ENCODE measurements at regions not wholly inside any gene's neighbourhood (a gene's known extent, or its start where the extent isn't known, plus 50 kb on each side); places are given as distances from the start of the nearest gene placed in this dataset.

DNA sequence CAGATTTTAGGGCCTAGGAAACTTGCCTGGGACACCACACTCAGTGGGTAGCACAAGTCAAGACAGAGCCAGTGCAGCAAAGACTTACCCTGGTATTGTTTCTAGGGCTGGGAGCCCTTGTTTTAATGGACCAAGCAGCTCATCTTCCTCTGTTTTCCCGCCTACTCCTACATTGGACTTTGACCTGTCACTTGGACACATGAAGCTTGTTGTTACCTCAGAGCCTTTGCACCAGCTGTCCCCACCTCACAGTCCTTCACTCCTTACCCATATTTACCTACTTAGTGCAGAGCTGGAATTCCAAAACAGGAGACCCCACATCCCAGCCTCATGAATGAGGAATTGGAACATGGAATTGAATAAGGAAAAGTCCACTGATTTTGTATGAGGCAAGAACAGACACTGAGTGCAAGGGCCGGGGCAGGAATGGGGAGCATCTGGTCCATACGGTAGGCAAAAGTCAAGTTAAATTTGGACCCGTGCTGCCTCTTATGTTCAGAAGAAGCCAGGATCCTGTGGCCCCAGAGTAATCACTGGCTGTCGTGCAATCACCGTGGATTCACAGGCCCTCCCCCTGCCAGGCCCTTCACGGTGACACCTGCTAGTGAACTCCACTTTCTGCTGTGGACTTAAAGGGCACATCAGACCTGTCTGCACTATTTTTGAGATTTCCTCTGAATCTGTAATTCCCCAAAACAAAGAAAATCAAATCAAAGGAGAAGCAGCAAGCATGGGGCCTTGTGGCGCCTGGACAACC is 236.9 kb upstream of the PMEPA1 start:
- Histone ChIP-seq H3K4me2 (ENCODE audit: insufficient read depth in 1 of 2, low read depth in 2 of 2, low read length in 2 of 2) (no peak overlapping the region), H3K79me1 (ENCODE audit: low read depth, low read length) (no peaks in the 10 kb centered on the region), H4K8ac (ENCODE audit: extremely low read depth, insufficient read depth, low read length) (no peak overlapping the region), H2BK20ac (ENCODE audit: low read length) (no peak overlapping the region), H3K56ac (replicated peaks; ENCODE audit: insufficient read length, low read depth, low read length) (no peak overlapping the region), H3K18ac (ENCODE audit: extremely low read depth, low read length) (no peak overlapping the region), H2BK12ac (ENCODE audit: low read depth, low read length) (no peak overlapping the region), H2BK5ac (ENCODE audit: low read depth, low read length) (no peak overlapping the region), H4K91ac (replicated peaks; ENCODE audit: insufficient read length, low read length) (no peak overlapping the region), H3K23ac (ENCODE audit: insufficient read length) (no peak overlapping the region), H3K9me3 (ENCODE audit: insufficient read depth in 2 of 2, low read depth in 1 of 2, low read length in 1 of 2) (no peaks in the 10 kb centered on the region), H4K5ac (ENCODE audit: insufficient read length, low read depth, low read length) (no peak overlapping the region), H2BK120ac (replicated peaks; ENCODE audit: low read depth, low read length) (no peak overlapping the region), H3K36me3 (ENCODE audit: control insufficient read depth in 2 of 4, insufficient read depth in 4 of 4, low read length in 3 of 4) (no peaks in the 10 kb centered on the region), H3K4ac (replicated peaks; ENCODE audit: insufficient read length, low read depth, low read length) (no peak overlapping the region), H4K20me1 (replicated peaks in 1 of 2; ENCODE audit: control insufficient read depth in 1 of 2, insufficient read depth in 2 of 2, low read length in 2 of 2) (no peaks in the 10 kb centered on the region), H3K4me3 (ENCODE audit: extremely low read depth in 1 of 4, insufficient read depth in 2 of 4, low read depth in 3 of 4, low read length in 4 of 4) (no peak overlapping the region), H3K4me1 (replicated peaks in 1 of 4; ENCODE audit: control insufficient read depth in 3 of 4, insufficient read depth in 4 of 4, low read length in 3 of 4) (no peaks in the 10 kb centered on the region), H3K27me3 (replicated peaks in 1 of 4; ENCODE audit: control insufficient read depth in 3 of 4, extremely low read depth in 1 of 4, insufficient read depth in 3 of 4, low read length in 3 of 4) (no peaks in the 10 kb centered on the region; a peak in 1 of 7 replicates), H3K79me2 (ENCODE audit: control insufficient read depth in 1 of 2, insufficient read depth in 2 of 2, low read length in 2 of 2) (no peaks in the 10 kb centered on the region), H3K9ac (replicated peaks in 1 of 4; ENCODE audit: extremely low read depth in 1 of 4, low read depth in 3 of 4, low read length in 3 of 4) (no peak overlapping the region), H2BK15ac (ENCODE audit: low read length) (no peak overlapping the region), H3K14ac (ENCODE audit: insufficient read length) (no peak overlapping the region), H2AK5ac (ENCODE audit: low read depth, low read length) (no peak overlapping the region), H3K27ac (ENCODE audit: low read depth, low read length) (no peak overlapping the region), H2AFZ (ENCODE audit: low read length) (no peak overlapping the region), H3K23me2 (ENCODE audit: low read depth, low read length) (peaks cover 6% of the 10 kb centered on the region; the same call in 1 of the 2 replicates)
- no peak for FAIRE-seq
- DNase-seq (ENCODE audit: low read depth in 1 of 2, low spot score in 2 of 2): no peak
- ChIA-PET POLR2A (ENCODE audit: partially characterized antibody) (no interaction called here), CTCF (ENCODE audit: partially characterized antibody) (interaction anchor here (0.8 to 1.2 kb wide), 2 partner anchors 8 to 19 kb away, joined by 3 read pairs; no protein-coding TSS in a partner anchor)
- 93% methylated on average over 7 of the region's 8 CpGs; no CpG with 5 or more reads in 1 of the 2 experiments for WGBS, 2 experiments (ENCODE audit: extremely low coverage in 1 of 2, insufficient coverage in 1 of 2, insufficient read length in 1 of 2, insufficient replicate concordance in 2 of 2, low coverage in 1 of 2, low lambda C conversion rate in 2 of 2, missing lambda C conversion rate in 1 of 2)
- TF ChIP-seq CHD2 (IDR thresholded peaks at IDR 0.05; ENCODE audit: low read length) (no peak), POLR2AphosphoS5 (IDR thresholded peaks at IDR 0.05; ENCODE audit: low read depth, low read length) (no peak), POU5F1 (IDR thresholded peaks at IDR 0.05; ENCODE audit: low read depth, low read length) (no peak), CHD1 (IDR thresholded peaks at IDR 0.05; ENCODE audit: low read depth, low read length) (no peak), KDM4A (IDR thresholded peaks at IDR 0.05; ENCODE audit: low read depth, low read length, severe bottlenecking) (no peak), ATF2 (IDR thresholded peaks at IDR 0.05; ENCODE audit: low read length) (no peak), RAD21 (IDR thresholded peaks at IDR 0.05 in 1 of 2, conservative IDR thresholded peaks at IDR 0.05 in 1 of 2; ENCODE audit: low read depth in 2 of 2, low read length in 2 of 2) (no peak), RNF2 (IDR thresholded peaks at IDR 0.05; ENCODE audit: borderline replicate concordance, low read depth, low read length, missing control alignments, poor library complexity, severe bottlenecking) (no peak)
- TF ChIP-seq, protein P1, sequence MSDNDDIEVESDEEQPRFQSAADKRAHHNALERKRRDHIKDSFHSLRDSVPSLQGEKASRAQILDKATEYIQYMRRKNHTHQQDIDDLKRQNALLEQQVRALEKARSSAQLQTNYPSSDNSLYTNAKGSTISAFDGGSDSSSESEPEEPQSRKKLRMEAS (IDR thresholded peaks at IDR 0.05): no peak

Data from H1 (cell line).